CD14-positive monocyte (primary cell): ENCODE measurements at regions not wholly inside any gene's neighbourhood (a gene's known extent, or its start where the extent isn't known, plus 50 kb on each side); places are given as distances from the start of the nearest gene placed in this dataset. TPM values are rescaled to one million over a fixed set of nuclear protein-coding genes. Genes with fewer than 3 reads are reported as not detected.

ENCODE experiments used
- DNase-seq, 3 donors: peaks; one replicate each; pipeline ENCODE4 v3.0.0-alpha.2; 2011 to 2022
- H2AFZ ChIP-seq: 2 replicates; pipeline ENCODE4 v1.6.0; 2012; ENCODE audit warnings: mild to moderate bottlenecking, low read depth, low read length, inconsistent platforms; ENCODE audit not compliant: insufficient read depth, poor library complexity, severe bottlenecking
- H3K27ac ChIP-seq, 2 donors: 1 replicate in 1 of 2; 2 replicates in 1 of 2; pipeline ENCODE4 v1.5.1; 2012 to 2013; ENCODE audit warnings: low read length in 2 of 2, control low read depth in 1 of 2, inconsistent platforms in 1 of 2, low read depth in 1 of 2, mild to moderate bottlenecking in 1 of 2
- H3K27me3 ChIP-seq, 2 donors: one replicate each; pipeline versions ENCODE4 v1.6.0 to v1.6.1; 2011 to 2013; ENCODE audit warnings: low read length in 2 of 2; ENCODE audit not compliant: control insufficient read depth in 2 of 2, insufficient read depth in 2 of 2
- H3K36me3 ChIP-seq, 2 donors: replicated peaks in 1 of 2; 1 replicate in 1 of 2; 2 replicates in 1 of 2; pipeline versions ENCODE4 v1.5.1 to v1.6.1; 2012 to 2013; ENCODE audit warnings: low read length in 2 of 2, control low read depth in 1 of 2, inconsistent platforms in 1 of 2, mild to moderate bottlenecking in 1 of 2; ENCODE audit not compliant: insufficient read depth in 2 of 2, control insufficient read depth in 1 of 2
- H3K4me1 ChIP-seq, 2 donors: 1 replicate in 1 of 2; 2 replicates in 1 of 2; pipeline versions ENCODE4 v1.5.1 to v1.6.1; 2012 to 2013; ENCODE audit warnings: low read length in 2 of 2, control low read depth in 1 of 2, inconsistent platforms in 1 of 2, mild to moderate bottlenecking in 1 of 2, moderate library complexity in 1 of 2; ENCODE audit not compliant: insufficient read depth in 2 of 2, control insufficient read depth in 1 of 2
- H3K4me2 ChIP-seq: replicated peaks from 2 replicates; pipeline ENCODE3; 2012; ENCODE audit warnings: low read length, moderate library complexity, mild to moderate bottlenecking; ENCODE audit not compliant: poor library complexity, severe bottlenecking; ENCODE audit errors: extremely low read depth
- H3K4me3 ChIP-seq, 3 experiments: fragments of 200-600 bp in 1 of 3; sonication (generic) in 1 of 3; replicated peaks in 1 of 3; 1 replicate in 2 of 3; 2 replicates in 1 of 3; pipeline ENCODE4 v1.5.1; 2011 to 2013; ENCODE audit warnings: low read length in 3 of 3, mild to moderate bottlenecking in 3 of 3, control low read depth in 2 of 3, low read depth in 2 of 3, inconsistent platforms in 1 of 3, moderate library complexity in 1 of 3
- H3K79me2 ChIP-seq: 2 replicates; pipeline ENCODE4 v1.6.0; 2012; ENCODE audit warnings: mild to moderate bottlenecking, control low read depth, inconsistent platforms, low read length, moderate library complexity; ENCODE audit not compliant: insufficient read depth
- H3K9ac ChIP-seq: 2 replicates; pipeline ENCODE4 v1.6.0; 2017; ENCODE audit warnings: low read length, mild to moderate bottlenecking; ENCODE audit not compliant: insufficient read depth, poor library complexity, severe bottlenecking
- H3K9me3 ChIP-seq, 2 donors: replicated peaks in 1 of 2; 1 replicate in 1 of 2; 2 replicates in 1 of 2; pipeline versions ENCODE4 v1.5.1 to v1.6.1; 2012 to 2013; ENCODE audit warnings: low read length in 2 of 2, control low read depth in 1 of 2; ENCODE audit not compliant: control insufficient read depth in 1 of 2, insufficient read depth in 1 of 2
- H4K20me1 ChIP-seq: 2 replicates; pipeline ENCODE4 v1.6.0; 2012; ENCODE audit warnings: mild to moderate bottlenecking, low read length, control low read depth, moderate library complexity; ENCODE audit not compliant: insufficient read depth
- H3K27ac Mint-ChIP-seq, 7 donors: one replicate each; pipeline ENCODE4 v1.8.0; 2020; ENCODE audit warnings: mild to moderate bottlenecking in 7 of 7, mixed read lengths in 7 of 7, moderate library complexity in 6 of 7, inconsistent platforms in 2 of 7
- H3K27me3 Mint-ChIP-seq, 3 donors: one replicate each; pipeline ENCODE4 v1.8.0; 2021 to 2022; ENCODE audit warnings: low read depth in 3 of 3, mild to moderate bottlenecking in 3 of 3, mixed read lengths in 3 of 3, moderate library complexity in 3 of 3, inconsistent platforms in 1 of 3
- H3K36me3 Mint-ChIP-seq, 2 donors: one replicate each; pipeline ENCODE4 v1.8.0; 2020; ENCODE audit warnings: mixed read lengths in 2 of 2, inconsistent platforms in 1 of 2, mild to moderate bottlenecking in 1 of 2
- H3K4me1 Mint-ChIP-seq: one replicate; pipeline ENCODE4 v1.8.0; 2020; ENCODE audit warnings: mild to moderate bottlenecking, mixed read lengths
- H3K4me3 Mint-ChIP-seq, 2 donors: one replicate each; pipeline ENCODE4 v1.8.0; 2020; ENCODE audit warnings: mild to moderate bottlenecking in 2 of 2, mixed read lengths in 2 of 2, moderate library complexity in 1 of 2
- H3K9me3 Mint-ChIP-seq, 7 donors: one replicate each; pipeline ENCODE4 v1.8.0; 2020 to 2022; ENCODE audit warnings: mixed read lengths in 7 of 7, mild to moderate bottlenecking in 6 of 7, moderate library complexity in 6 of 7, inconsistent platforms in 2 of 7
- CTCF ChIP-seq: fragments of 200-600 bp; IDR thresholded peaks from one replicate; pipeline ENCODE4 v1.8.0; 2022; ENCODE audit warnings: antibody characterized with exemption, mild to moderate bottlenecking
- WGBS: methylation state at CpG from one replicate; pipeline ENCODE4 v1.1.5; 2013; ENCODE audit warnings: missing lambda C conversion rate; ENCODE audit not compliant: insufficient coverage; 5-methylcytosine and 5-hydroxymethylcytosine counted together
- intact Hi-C, 2 donors: fragments of 100-400 bp; cut with micrococcal nuclease; formaldehyde crosslinking; loops; one replicate each; pipeline versions ENCODE4 v1.15.0 to v1.15.1; 2023
- small RNA-seq: library from RNA; depleted of rRNA; stranded (forward); fragments of <200 nt; gene quantifications from one replicate; pipeline ENCODE3, GENCODE V24; 2012; ENCODE audit warnings: low read depth; ENCODE audit not compliant: insufficient read length

- Mint-ChIP-seq H3K27me3 (peaks cover 0 to 1% (median 0%) of the 10 kb centered on the region in 3 donors), H3K4me3 (no peak overlapping the region), H3K36me3 (no peaks in the 10 kb centered on the region), H3K27ac (no peak overlapping the region), H3K4me1 (no peaks in the 10 kb centered on the region), H3K9me3 (peaks cover 7 to 30% (median 12%) of the 10 kb centered on the region in 7 donors)
- Histone ChIP-seq H3K36me3 (no peaks in the 10 kb centered on the region), H3K9me3 (peaks cover 10 to 13% of the 10 kb centered on the region in 2 donors), H3K4me1 (no peaks in the 10 kb centered on the region), H2AFZ (no peak overlapping the region), H3K4me2 (no peak overlapping the region), H3K4me3 (no peak overlapping the region), H3K79me2 (no peaks in the 10 kb centered on the region), H3K27me3 (no peaks in the 10 kb centered on the region), H3K9ac (no peak overlapping the region), H4K20me1 (no peaks in the 10 kb centered on the region), H3K27ac (no peak overlapping the region)
- intact Hi-C loops: no loop called here
- 73% methylated on average over 3 of the region's 4 CpGs for WGBS
- TF ChIP-seq CTCF: no peak
- DNase-seq: no peak
These were observed 412.5 kb downstream of the KCNH5 start for GRCh38 chr14:62632771-62633170.

GRCh38 chr14:62645649-62646048 lies 399.6 kb downstream of the KCNH5 start:
- Mint-ChIP-seq H3K36me3 (no peaks in the 10 kb centered on the region), H3K4me1 (no peaks in the 10 kb centered on the region), H3K27ac (no peak overlapping the region), H3K4me3 (no peak overlapping the region), H3K27me3 (no peaks in the 10 kb centered on the region), H3K9me3 (peaks cover 3 to 11% (median 6%) of the 10 kb centered on the region in 7 donors)
- Histone ChIP-seq H4K20me1 (no peaks in the 10 kb centered on the region), H3K9ac (no peak overlapping the region), H2AFZ (no peak overlapping the region), H3K4me1 (no peaks in the 10 kb centered on the region), H3K4me2 (no peak overlapping the region), H3K36me3 (no peaks in the 10 kb centered on the region), H3K27me3 (no peaks in the 10 kb centered on the region), H3K79me2 (no peaks in the 10 kb centered on the region), H3K27ac (no peak overlapping the region), H3K4me3 (no peak overlapping the region), H3K9me3 (peaks cover 4 to 10% of the 10 kb centered on the region in 2 donors)
- intact Hi-C loops: no loop called here
- no peak for DNase-seq
- TF ChIP-seq CTCF: no peak
- 83% methylated on average over 2 of the region's 3 CpGs for WGBS

Small RNA genes lying in the stretch of these regions (small RNA-seq; reads per million reads assigned to genes)
- gene AL389895.1: not detected
